ENCODE measurements at regions not wholly inside any gene's neighbourhood (a gene's known extent, or its start where the extent isn't known, plus 50 kb on each side); places are given as distances from the start of the nearest gene placed in this dataset.

DNA sequence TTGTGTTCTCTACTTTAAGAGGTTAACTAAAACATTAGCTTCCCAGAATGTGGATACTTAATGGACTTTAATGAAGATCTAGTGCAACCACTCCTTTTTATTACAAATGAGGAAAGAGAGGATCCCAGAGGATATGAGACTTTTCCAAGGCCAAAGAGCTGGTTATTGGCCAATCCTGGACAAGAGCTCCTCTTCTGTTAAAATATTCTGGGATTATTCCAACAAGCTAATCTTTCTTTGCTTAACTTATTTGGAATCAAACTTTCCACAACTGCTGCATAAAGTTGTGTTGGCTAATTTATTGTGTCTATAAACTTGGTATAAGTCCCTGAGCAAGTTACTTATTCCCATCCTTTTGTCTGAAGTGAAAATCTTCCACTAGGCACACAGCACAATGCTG lies 174.2 kb upstream of the HCCS start:
- no peak overlapping the region for H3K4me3 ChIP-seq (ENCODE audit: low read depth, low read length)
- no peaks in the 10 kb centered on the region for H3K9me3 ChIP-seq (ENCODE audit: control insufficient read depth, low read length)
- no peak overlapping the region for H3K9ac ChIP-seq
- no peaks in the 10 kb centered on the region for H3K79me2 ChIP-seq
- H3K36me3 ChIP-seq (ENCODE audit: control insufficient read depth, insufficient read depth, low read length): no peaks in the 10 kb centered on the region
- H3K4me2 ChIP-seq (ENCODE audit: low read length): no peak overlapping the region
- no peak overlapping the region for H3K27ac ChIP-seq
- no peak for TF ChIP-seq CTCF (IDR thresholded peaks at IDR 0.05)
- no peak overlapping the region for H2AFZ ChIP-seq
- H3K4me1 ChIP-seq: no peaks in the 10 kb centered on the region
- no peaks in the 10 kb centered on the region for H3K27me3 ChIP-seq (ENCODE audit: control insufficient read depth, insufficient read depth, low read length)

DNA sequence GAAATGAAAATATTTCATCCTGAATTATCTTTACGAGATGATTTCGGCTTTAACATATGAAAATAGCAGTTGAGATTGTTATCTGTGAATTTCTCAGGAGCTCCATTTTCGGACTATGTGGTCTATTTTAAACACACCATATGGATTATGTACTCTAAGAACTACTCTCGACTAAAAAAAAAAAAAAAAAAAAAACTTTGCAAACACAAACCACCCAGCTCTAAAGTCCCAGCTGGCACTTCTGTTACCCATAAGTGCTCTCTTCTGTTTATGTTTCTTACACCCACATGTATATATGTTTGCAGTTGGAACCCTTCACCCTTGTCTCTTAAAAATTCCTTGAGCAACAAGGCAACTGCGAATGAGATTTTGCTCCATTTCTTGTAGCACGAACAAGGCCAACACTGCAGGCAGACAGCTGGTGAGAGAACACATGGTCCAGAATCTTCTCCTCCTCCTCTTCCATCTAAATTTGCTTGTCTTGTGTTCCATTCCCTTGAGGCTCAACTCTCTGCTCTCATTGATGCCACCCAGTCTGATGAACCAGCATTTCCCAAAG lies 172.7 kb upstream of the HCCS start:
- no peaks in the 10 kb centered on the region for H3K4me1 ChIP-seq
- H2AFZ ChIP-seq: no peak overlapping the region
- TF ChIP-seq CTCF (IDR thresholded peaks at IDR 0.05): no peak
- no peaks in the 10 kb centered on the region for H3K79me2 ChIP-seq
- no peaks in the 10 kb centered on the region for H3K36me3 ChIP-seq (ENCODE audit: control insufficient read depth, insufficient read depth, low read length)
- H3K4me3 ChIP-seq (ENCODE audit: low read depth, low read length): no peak overlapping the region
- no peaks in the 10 kb centered on the region for H3K9me3 ChIP-seq (ENCODE audit: control insufficient read depth, low read length)
- no peak overlapping the region for H3K4me2 ChIP-seq (ENCODE audit: low read length)
- no peak overlapping the region for H3K27ac ChIP-seq
- no peak overlapping the region for H3K9ac ChIP-seq
- no peaks in the 10 kb centered on the region for H3K27me3 ChIP-seq (ENCODE audit: control insufficient read depth, insufficient read depth, low read length)

DNA sequence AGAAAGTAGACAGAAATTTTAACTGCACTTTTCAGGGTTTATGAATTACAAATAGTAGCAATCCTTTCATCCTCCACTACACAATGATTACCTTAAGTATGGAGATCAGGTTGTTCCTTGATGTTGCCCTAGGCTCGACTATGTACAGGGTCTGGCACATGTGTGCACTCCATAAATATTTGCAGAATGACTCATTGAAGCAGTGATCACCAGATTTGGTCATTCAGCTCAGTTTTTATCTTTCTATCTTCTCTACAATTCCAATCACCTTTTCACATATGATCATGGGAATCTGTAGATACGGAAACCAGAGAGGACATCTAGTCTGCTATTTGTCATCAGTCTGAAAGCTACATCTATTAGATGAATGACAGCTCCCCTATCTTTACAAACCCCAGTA lies 171.7 kb upstream of the HCCS start:
- Histone ChIP-seq H3K9ac (no peak overlapping the region), H3K79me2 (no peaks in the 10 kb centered on the region), H3K4me2 (ENCODE audit: low read length) (no peak overlapping the region), H3K36me3 (ENCODE audit: control insufficient read depth, insufficient read depth, low read length) (no peaks in the 10 kb centered on the region), H3K4me1 (no peaks in the 10 kb centered on the region), H3K4me3 (ENCODE audit: low read depth, low read length) (no peak overlapping the region), H3K9me3 (ENCODE audit: control insufficient read depth, low read length) (no peaks in the 10 kb centered on the region), H2AFZ (no peak overlapping the region), H3K27me3 (ENCODE audit: control insufficient read depth, insufficient read depth, low read length) (no peaks in the 10 kb centered on the region), H3K27ac (no peak overlapping the region)
- no peak for TF ChIP-seq CTCF (IDR thresholded peaks at IDR 0.05)

DNA sequence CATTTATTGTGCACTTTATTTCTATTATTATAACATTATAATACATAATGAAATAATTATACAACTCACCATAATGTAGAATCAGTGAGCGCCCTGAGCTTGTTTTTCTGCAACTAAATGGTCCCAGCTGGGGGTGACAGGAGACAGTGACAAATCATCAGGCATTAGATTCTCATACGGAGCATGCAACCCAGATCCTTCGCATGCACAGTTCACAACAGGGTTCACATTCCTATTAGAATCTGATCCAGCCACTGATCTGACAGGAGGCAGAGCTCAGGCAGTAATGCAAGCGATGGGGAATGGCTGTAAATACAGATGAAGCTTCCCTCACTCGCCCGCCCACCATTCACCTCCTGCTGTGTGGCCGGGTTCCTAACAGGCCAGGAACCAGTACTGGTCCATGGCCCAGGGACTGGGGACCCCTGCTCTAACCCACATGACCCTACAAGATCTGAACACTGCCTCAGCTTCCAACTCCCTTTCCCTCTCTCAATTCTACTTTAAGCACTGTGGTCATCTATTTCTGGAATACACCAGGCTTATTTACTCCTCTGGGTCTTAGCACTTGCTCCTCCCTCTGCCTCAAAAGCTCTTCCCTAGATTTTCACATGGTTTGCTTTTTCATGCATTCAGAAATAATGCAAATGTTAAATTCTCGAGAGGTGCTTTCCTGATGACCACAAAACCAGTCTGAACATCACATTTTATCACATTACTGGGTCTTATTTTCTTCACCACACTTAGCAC lies 166.8 kb upstream of the HCCS start:
- Histone ChIP-seq H3K27ac (no peak overlapping the region), H3K9ac (no peak overlapping the region), H3K36me3 (ENCODE audit: control insufficient read depth, insufficient read depth, low read length) (no peaks in the 10 kb centered on the region), H2AFZ (no peak overlapping the region), H3K79me2 (no peaks in the 10 kb centered on the region), H3K4me3 (ENCODE audit: low read depth, low read length) (no peak overlapping the region), H3K4me1 (no peaks in the 10 kb centered on the region), H3K4me2 (ENCODE audit: low read length) (no peak overlapping the region), H3K27me3 (ENCODE audit: control insufficient read depth, insufficient read depth, low read length) (no peaks in the 10 kb centered on the region), H3K9me3 (ENCODE audit: control insufficient read depth, low read length) (no peaks in the 10 kb centered on the region)
- no peak for TF ChIP-seq CTCF (IDR thresholded peaks at IDR 0.05)

DNA sequence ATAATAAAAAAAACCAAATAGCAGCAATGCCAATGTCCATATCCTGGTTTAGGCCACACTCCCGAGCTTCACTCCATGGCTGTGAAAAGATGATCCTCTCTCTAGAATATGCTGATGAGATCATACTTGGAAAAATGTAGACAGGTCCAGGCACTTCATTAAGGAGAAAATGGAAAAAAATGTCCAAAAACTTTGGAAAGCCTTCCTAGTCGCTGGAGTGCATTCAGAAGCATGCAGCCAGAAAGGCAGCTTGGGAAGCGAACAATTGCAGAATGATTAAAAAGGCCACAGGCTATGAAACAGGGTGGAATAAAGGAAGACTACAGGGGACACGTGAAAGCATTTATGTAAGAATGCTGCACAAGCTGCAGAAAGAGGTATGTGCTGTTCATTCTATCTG lies 165.6 kb upstream of the HCCS start:
- no peak for TF ChIP-seq CTCF (IDR thresholded peaks at IDR 0.05)
- H2AFZ ChIP-seq: no peak overlapping the region
- H3K27ac ChIP-seq: no peak overlapping the region
- H3K9ac ChIP-seq: no peak overlapping the region
- no peaks in the 10 kb centered on the region for H3K36me3 ChIP-seq (ENCODE audit: control insufficient read depth, insufficient read depth, low read length)
- H3K4me2 ChIP-seq (ENCODE audit: low read length): no peak overlapping the region
- H3K4me1 ChIP-seq: no peaks in the 10 kb centered on the region
- H3K4me3 ChIP-seq (ENCODE audit: low read depth, low read length): no peak overlapping the region
- no peaks in the 10 kb centered on the region for H3K27me3 ChIP-seq (ENCODE audit: control insufficient read depth, insufficient read depth, low read length)
- no peaks in the 10 kb centered on the region for H3K9me3 ChIP-seq (ENCODE audit: control insufficient read depth, low read length)
- H3K79me2 ChIP-seq: no peaks in the 10 kb centered on the region
